Kasumi-1 (cell line): ENCODE measurements at regions not wholly inside any gene's neighbourhood (a gene's known extent, or its start where the extent isn't known, plus 50 kb on each side); places are given as distances from the start of the nearest gene placed in this dataset.
A peak's percentile ranks its signal among the peaks of the same experiment; 100 is the strongest.

Experiments used
- DNase-seq, 2 experiments: peaks; one replicate each; lab custom pipeline; 2025; lab: John Stamatoyannopoulos, UW

- DNase-seq, result peak; percentile 26 to 47
Measured at GRCh38 chr6:147131532-147132128, 72.6 kb upstream of the STXBP5 start.

GRCh38 chr6:147132889-147133288, 71.3 kb upstream of the STXBP5 start:
- DNase-seq, result no peak

GRCh38 chr6:147133669-147134068, 70.5 kb upstream of the STXBP5 start:
- DNase-seq, result no peak

GRCh38 chr6:147135211-147135681, 69.0 kb upstream of the STXBP5 start:
- peak; percentile 94 to 97 for DNase-seq

- DNase-seq, result no peak
Measured at GRCh38 chr6:147136057-147136456, 68.2 kb upstream of the STXBP5 start.

GRCh38 chr6:147137986-147138385, 66.2 kb upstream of the STXBP5 start:
- DNase-seq, result no peak

- no peak for DNase-seq
Measured at GRCh38 chr6:147138835-147139234, 65.4 kb upstream of the STXBP5 start.

- no peak for DNase-seq
Measured at GRCh38 chr6:147141711-147142308, 62.4 kb upstream of the STXBP5 start.

GRCh38 chr6:147142684-147143245, 61.5 kb upstream of the STXBP5 start:
- no peak for DNase-seq

GRCh38 chr6:147149092-147149491, 55.1 kb upstream of the STXBP5 start:
- no peak for DNase-seq

GRCh38 chr6:147149826-147150225, 54.4 kb upstream of the STXBP5 start:
- no peak for DNase-seq

GRCh38 chr6:147150293-147150692, 53.9 kb upstream of the STXBP5 start:
- no peak for DNase-seq
